ENCODE measurements at regions not wholly inside any gene's neighbourhood (a gene's known extent, or its start where the extent isn't known, plus 50 kb on each side); places are given as distances from the start of the nearest gene placed in this dataset.
A peak's percentile ranks its signal among the peaks of the same experiment; 100 is the strongest.

- TF ChIP-seq CTCF (conservative IDR thresholded peaks at IDR 0.05; ENCODE audit: low read depth, low read length) = no peak
- no peak for DNase-seq (ENCODE audit: low read depth)
- H3K4me3 ChIP-seq (ENCODE audit: low read depth, low read length) = no peak overlapping the region
These were observed 69.0 kb upstream of the AKAP12 start for GRCh38 chr6:151170622-151171246.

- TF ChIP-seq CTCF (conservative IDR thresholded peaks at IDR 0.05; ENCODE audit: low read depth, low read length) = no peak
- H3K4me3 ChIP-seq (ENCODE audit: low read depth, low read length) = no peak overlapping the region
- DNase-seq (ENCODE audit: low read depth) = no peak
These were observed 67.0 kb upstream of the AKAP12 start for GRCh38 chr6:151172751-151173150.

- no peak for TF ChIP-seq CTCF (conservative IDR thresholded peaks at IDR 0.05; ENCODE audit: low read depth, low read length)
- no peak for DNase-seq (ENCODE audit: low read depth)
- no peak overlapping the region for H3K4me3 ChIP-seq (ENCODE audit: low read depth, low read length)
These were observed 63.9 kb upstream of the AKAP12 start for GRCh38 chr6:151175662-151176445.

- H3K4me3 ChIP-seq (ENCODE audit: low read depth, low read length) = no peak overlapping the region
- no peak for DNase-seq (ENCODE audit: low read depth)
- no peak for TF ChIP-seq CTCF (conservative IDR thresholded peaks at IDR 0.05; ENCODE audit: low read depth, low read length)
These were observed 62.6 kb upstream of the AKAP12 start for GRCh38 chr6:151176911-151177770.

GRCh38 chr6:151178373-151178772 is 61.4 kb upstream of the AKAP12 start:
- no peak for DNase-seq (ENCODE audit: low read depth)
- no peak overlapping the region for H3K4me3 ChIP-seq (ENCODE audit: low read depth, low read length)
- TF ChIP-seq CTCF (conservative IDR thresholded peaks at IDR 0.05; ENCODE audit: low read depth, low read length) = no peak

- TF ChIP-seq CTCF (conservative IDR thresholded peaks at IDR 0.05; ENCODE audit: low read depth, low read length) = no peak
- H3K4me3 ChIP-seq (ENCODE audit: low read depth, low read length) = no peak overlapping the region
- DNase-seq (ENCODE audit: low read depth) = peak; percentile 27
These were observed 60.4 kb upstream of the AKAP12 start for GRCh38 chr6:151179321-151179720.
